ENCODE measurements at regions not wholly inside any gene's neighbourhood (a gene's known extent, or its start where the extent isn't known, plus 50 kb on each side); places are given as distances from the start of the nearest gene placed in this dataset.

DNA sequence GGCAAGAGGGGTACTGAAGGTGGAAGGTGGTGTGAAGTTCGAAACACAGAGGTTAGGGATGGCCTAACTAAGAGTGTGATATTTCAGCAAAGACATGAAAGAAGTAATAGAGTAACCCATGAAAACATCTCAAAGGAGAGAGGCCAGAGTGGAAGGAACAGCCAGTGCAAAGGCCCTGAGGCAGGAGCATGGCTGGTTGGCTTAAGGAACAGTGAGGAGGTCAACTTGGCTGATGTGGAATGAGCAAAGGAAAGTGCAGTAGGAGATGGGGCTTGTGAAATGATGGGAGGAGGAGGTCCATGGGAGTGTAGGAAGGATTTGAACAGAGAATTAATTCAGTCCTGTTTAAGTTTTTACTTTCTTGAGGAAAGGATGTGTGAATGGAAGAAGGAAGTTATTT lies 178.3 kb upstream of the ZNF608 start:
- Mint-ChIP-seq H3K27ac (no peak overlapping the region), H3K9me3 (no peaks in the 10 kb centered on the region), H3K4me3 (no peak overlapping the region), H3K27me3 (no peaks in the 10 kb centered on the region), H3K36me3 (ENCODE audit: low read depth) (no peaks in the 10 kb centered on the region), H3K4me1 (peaks cover 1% of the 10 kb centered on the region)
- TF ChIP-seq, protein P1, sequence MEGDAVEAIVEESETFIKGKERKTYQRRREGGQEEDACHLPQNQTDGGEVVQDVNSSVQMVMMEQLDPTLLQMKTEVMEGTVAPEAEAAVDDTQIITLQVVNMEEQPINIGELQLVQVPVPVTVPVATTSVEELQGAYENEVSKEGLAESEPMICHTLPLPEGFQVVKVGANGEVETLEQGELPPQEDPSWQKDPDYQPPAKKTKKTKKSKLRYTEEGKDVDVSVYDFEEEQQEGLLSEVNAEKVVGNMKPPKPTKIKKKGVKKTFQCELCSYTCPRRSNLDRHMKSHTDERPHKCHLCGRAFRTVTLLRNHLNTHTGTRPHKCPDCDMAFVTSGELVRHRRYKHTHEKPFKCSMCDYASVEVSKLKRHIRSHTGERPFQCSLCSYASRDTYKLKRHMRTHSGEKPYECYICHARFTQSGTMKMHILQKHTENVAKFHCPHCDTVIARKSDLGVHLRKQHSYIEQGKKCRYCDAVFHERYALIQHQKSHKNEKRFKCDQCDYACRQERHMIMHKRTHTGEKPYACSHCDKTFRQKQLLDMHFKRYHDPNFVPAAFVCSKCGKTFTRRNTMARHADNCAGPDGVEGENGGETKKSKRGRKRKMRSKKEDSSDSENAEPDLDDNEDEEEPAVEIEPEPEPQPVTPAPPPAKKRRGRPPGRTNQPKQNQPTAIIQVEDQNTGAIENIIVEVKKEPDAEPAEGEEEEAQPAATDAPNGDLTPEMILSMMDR (IDR thresholded peaks at IDR 0.05): no peak
- ATAC-seq (ENCODE audit: low read depth): no peak
- POLR2A ChIA-PET: no interaction called here
- intact Hi-C loops (cut with micrococcal nuclease): loop anchor here (5.0 kb wide), 1 partner anchor 277 kb away; no protein-coding TSS in a partner anchor
- CTCF ChIA-PET: interaction anchor here (1.2 kb wide), 1 partner anchor 9 kb away, joined by 3 read pairs; no protein-coding TSS in a partner anchor
- DNase-seq: no peak

DNA sequence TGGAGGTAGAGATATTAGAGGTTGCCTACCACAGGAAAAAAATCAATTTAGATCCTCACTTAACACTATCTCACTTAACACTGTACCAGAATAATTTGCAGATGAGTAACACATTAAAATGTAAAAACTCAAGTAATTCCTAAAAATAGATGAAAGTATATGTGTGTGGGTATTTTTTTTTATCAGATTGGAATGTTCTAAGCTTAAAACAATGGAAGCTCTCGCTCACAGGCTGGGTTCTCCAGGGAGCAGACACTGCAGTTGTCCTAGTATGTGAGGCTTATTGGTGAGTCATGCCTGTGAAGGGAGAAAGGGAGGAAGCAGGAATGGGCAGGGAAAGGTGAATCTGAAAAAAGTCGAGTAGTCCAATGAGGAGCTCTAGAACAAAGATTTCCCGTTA lies 181.3 kb upstream of the ZNF608 start:
- Mint-ChIP-seq H3K4me1 (no peaks in the 10 kb centered on the region), H3K9me3 (no peaks in the 10 kb centered on the region), H3K27me3 (no peaks in the 10 kb centered on the region), H3K4me3 (no peak overlapping the region), H3K36me3 (ENCODE audit: low read depth) (no peaks in the 10 kb centered on the region), H3K27ac (no peak overlapping the region)
- TF ChIP-seq, protein P1 (IDR thresholded peaks at IDR 0.05): no peak
- ChIA-PET POLR2A (interaction anchor here (1.0 to 2.2 kb wide), 2 partner anchors 23 to 180 kb away, joined by 3 to 14 read pairs; no protein-coding TSS in a partner anchor), CTCF (no interaction called here)
- intact Hi-C loops (cut with micrococcal nuclease): no loop called here
- DNase-seq: no peak
- ATAC-seq (ENCODE audit: low read depth): no peak

GRCh38 chr5:124929000-124929399 lies 182.6 kb upstream of the ZNF608 start:
- Mint-ChIP-seq H3K36me3 (ENCODE audit: low read depth) (no peaks in the 10 kb centered on the region), H3K9me3 (no peaks in the 10 kb centered on the region), H3K27me3 (no peaks in the 10 kb centered on the region), H3K4me3 (no peak overlapping the region), H3K27ac (no peak overlapping the region), H3K4me1 (no peaks in the 10 kb centered on the region)
- POLR2A ChIA-PET: interaction anchor here (2.2 kb wide), 1 partner anchor 181 kb away, joined by 14 read pairs; no protein-coding TSS in a partner anchor
- intact Hi-C loops (cut with micrococcal nuclease): no loop called here
- no peak for ATAC-seq (ENCODE audit: low read depth)
- TF ChIP-seq, protein P1 (IDR thresholded peaks at IDR 0.05): no peak
- DNase-seq: no peak
- CTCF ChIA-PET: no interaction called here

GRCh38 chr5:124932791-124933600 lies 186.6 kb upstream of the ZNF608 start:
- Mint-ChIP-seq H3K36me3 (ENCODE audit: low read depth) (no peaks in the 10 kb centered on the region), H3K27me3 (no peaks in the 10 kb centered on the region), H3K9me3 (no peaks in the 10 kb centered on the region), H3K27ac (no peak overlapping the region), H3K4me1 (peaks cover 24% of the 10 kb centered on the region), H3K4me3 (no peak overlapping the region)
- ATAC-seq (ENCODE audit: low read depth) (no peak), DNase-seq (no peak)
- ChIA-PET CTCF (no interaction called here), POLR2A (interaction anchor here (0.7 kb wide), 1 partner anchor 245 kb away, joined by 5 read pairs; no protein-coding TSS in a partner anchor)
- TF ChIP-seq, protein P1 (IDR thresholded peaks at IDR 0.05): no peak
- intact Hi-C loops (cut with micrococcal nuclease): loop anchor here (10.0 kb wide), 2 partner anchors 408 to 478 kb away; no protein-coding TSS in a partner anchor

- Mint-ChIP-seq H3K9me3 (no peaks in the 10 kb centered on the region), H3K4me3 (peak overlapping the region; percentile 38), H3K27me3 (no peaks in the 10 kb centered on the region), H3K36me3 (ENCODE audit: low read depth) (no peaks in the 10 kb centered on the region), H3K27ac (peak overlapping the region; percentile 94), H3K4me1 (peaks cover 24% of the 10 kb centered on the region)
- DNase-seq (no peak), ATAC-seq (ENCODE audit: low read depth) (peak; percentile 63)
- intact Hi-C loops (cut with micrococcal nuclease): loop anchor here (1.0 to 10.0 kb wide), 9 partner anchors 14 to 1602 kb away; no protein-coding TSS in a partner anchor
- ChIA-PET CTCF (interaction anchor here (1.5 kb wide), 1 partner anchor 14 kb away, joined by 5 read pairs; no protein-coding TSS in a partner anchor), POLR2A (interaction anchor here (0.6 to 2.5 kb wide), 10 partner anchors 14 to 351 kb away, joined by 3 to 38 read pairs (median 5); no protein-coding TSS in a partner anchor)
- TF ChIP-seq, protein P1 (IDR thresholded peaks at IDR 0.05): no peak
These were observed 188.6 kb upstream of the ZNF608 start for GRCh38 chr5:124935065-124935464.
